ENCODE measurements at regions not wholly inside any gene's neighbourhood (a gene's known extent, or its start where the extent isn't known, plus 50 kb on each side); places are given as distances from the start of the nearest gene placed in this dataset.
"Not testable (repeated sequence)": the region's sequence is repeated elsewhere in the genome, so short reads cannot be mapped to it uniquely, and the experiment has no call there.

DNA sequence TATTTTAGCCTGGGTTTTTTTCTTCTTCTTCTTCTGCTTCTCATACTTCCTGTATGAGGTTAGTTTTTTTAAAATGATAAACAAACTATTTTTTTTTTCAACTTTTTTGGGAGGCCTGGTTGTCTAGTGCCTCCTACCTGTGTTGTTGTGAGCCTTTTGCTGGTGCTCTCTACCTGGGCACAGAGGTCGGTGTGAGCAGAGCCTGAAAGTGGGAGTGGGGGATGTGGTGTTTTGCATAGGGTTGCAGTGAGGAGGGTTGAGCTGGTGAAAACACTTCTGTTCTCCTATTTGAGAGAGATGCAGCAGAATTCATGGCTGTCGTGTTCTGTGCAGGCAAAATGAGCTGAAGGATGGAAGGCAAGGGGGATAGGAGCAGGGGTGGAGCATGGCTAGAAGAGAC, 232.7 kb upstream of the PLGLB2 start:
- TF ChIP-seq POLR2A, POLR2AphosphoS5 (IDR thresholded peaks at IDR 0.05): not testable (repeated sequence)
- TF ChIP-seq, protein P1, sequence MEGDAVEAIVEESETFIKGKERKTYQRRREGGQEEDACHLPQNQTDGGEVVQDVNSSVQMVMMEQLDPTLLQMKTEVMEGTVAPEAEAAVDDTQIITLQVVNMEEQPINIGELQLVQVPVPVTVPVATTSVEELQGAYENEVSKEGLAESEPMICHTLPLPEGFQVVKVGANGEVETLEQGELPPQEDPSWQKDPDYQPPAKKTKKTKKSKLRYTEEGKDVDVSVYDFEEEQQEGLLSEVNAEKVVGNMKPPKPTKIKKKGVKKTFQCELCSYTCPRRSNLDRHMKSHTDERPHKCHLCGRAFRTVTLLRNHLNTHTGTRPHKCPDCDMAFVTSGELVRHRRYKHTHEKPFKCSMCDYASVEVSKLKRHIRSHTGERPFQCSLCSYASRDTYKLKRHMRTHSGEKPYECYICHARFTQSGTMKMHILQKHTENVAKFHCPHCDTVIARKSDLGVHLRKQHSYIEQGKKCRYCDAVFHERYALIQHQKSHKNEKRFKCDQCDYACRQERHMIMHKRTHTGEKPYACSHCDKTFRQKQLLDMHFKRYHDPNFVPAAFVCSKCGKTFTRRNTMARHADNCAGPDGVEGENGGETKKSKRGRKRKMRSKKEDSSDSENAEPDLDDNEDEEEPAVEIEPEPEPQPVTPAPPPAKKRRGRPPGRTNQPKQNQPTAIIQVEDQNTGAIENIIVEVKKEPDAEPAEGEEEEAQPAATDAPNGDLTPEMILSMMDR (IDR thresholded peaks at IDR 0.05 in 8 of 11, conservative IDR thresholded peaks at IDR 0.05 in 3 of 11), result not testable (repeated sequence)

All from spleen (tissue), 7 donors.